ENCODE measurements at regions not wholly inside any gene's neighbourhood (a gene's known extent, or its start where the extent isn't known, plus 50 kb on each side); places are given as distances from the start of the nearest gene placed in this dataset.

GRCh38 chr5:180423133-180423532 lies 70.0 kb upstream of the GFPT2 start:
- TF ChIP-seq EP300 (IDR thresholded peaks at IDR 0.05; ENCODE audit: borderline replicate concordance), result no peak
- TF ChIP-seq RAD21 (IDR thresholded peaks at IDR 0.05; ENCODE audit: low read depth), result no peak
- no peak for TF ChIP-seq CREB1 (IDR thresholded peaks at IDR 0.05; ENCODE audit: low read depth)
- TF ChIP-seq CEBPB (IDR thresholded peaks at IDR 0.05), result peak; percentile 90
- TF ChIP-seq FOXM1 (IDR thresholded peaks at IDR 0.05; ENCODE audit: borderline replicate concordance, low read depth), result no peak
- no peak for TF ChIP-seq MAX (IDR thresholded peaks at IDR 0.05)
- TF ChIP-seq ZBTB7A (IDR thresholded peaks at IDR 0.05; ENCODE audit: low read depth), result no peak
- TF ChIP-seq YY1 (IDR thresholded peaks at IDR 0.05; ENCODE audit: low read depth), result no peak
- no peak for TF ChIP-seq REST (IDR thresholded peaks at IDR 0.05; ENCODE audit: low read depth)
- TF ChIP-seq EGR1 (IDR thresholded peaks at IDR 0.05), result no peak
